Prostate gland (tissue), 2 donors: ENCODE measurements at regions not wholly inside any gene's neighbourhood (a gene's known extent, or its start where the extent isn't known, plus 50 kb on each side); places are given as distances from the start of the nearest gene placed in this dataset.

Experiments used
- POLR2A ChIP-seq: fragments of 450-650 bp; IDR thresholded peaks from one replicate; pipeline ENCODE4 v1.6.1; 2016; ENCODE audit warnings: antibody characterized with exemption, mild to moderate bottlenecking
- POLR2AphosphoS5 ChIP-seq: sonication (generic); formaldehyde crosslinking; IDR thresholded peaks from one replicate; pipeline ENCODE4 v1.6.1; 2017; ENCODE audit warnings: antibody characterized with exemption
- TF ChIP-seq, protein P1 (sequence below), 4 experiments: fragments of 200-600 bp in 2 of 4; fragments of 450-650 bp in 2 of 4; sonication (generic) in 2 of 4; IDR thresholded peaks; 1 replicate in 3 of 4; 2 replicates in 1 of 4; pipeline ENCODE4 v1.5.1; 2016 to 2019; ENCODE audit warnings: antibody characterized with exemption in 4 of 4, mild to moderate bottlenecking in 2 of 4, moderate library complexity in 2 of 4

DNA sequence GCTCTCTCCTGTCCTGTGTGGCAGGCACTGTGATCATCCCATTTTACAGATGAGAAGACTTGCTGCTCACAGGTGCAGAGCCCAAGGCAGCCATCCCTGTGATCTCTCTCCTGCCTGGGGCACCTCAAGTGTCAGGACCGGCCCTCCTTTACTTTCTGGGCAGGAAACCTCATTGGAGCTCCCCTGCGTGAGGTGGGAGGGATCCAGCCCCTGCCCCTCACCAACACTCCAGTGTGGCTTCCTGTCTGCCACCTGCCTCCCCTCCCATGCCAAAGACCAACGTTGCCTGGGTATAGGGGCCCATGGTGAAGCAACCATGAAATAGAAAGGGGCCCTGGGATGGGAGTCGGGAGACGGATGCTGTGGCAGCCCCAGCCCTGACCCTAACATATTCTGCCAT lies 91.2 kb upstream of the MYL10 start:
- TF ChIP-seq, protein P1, sequence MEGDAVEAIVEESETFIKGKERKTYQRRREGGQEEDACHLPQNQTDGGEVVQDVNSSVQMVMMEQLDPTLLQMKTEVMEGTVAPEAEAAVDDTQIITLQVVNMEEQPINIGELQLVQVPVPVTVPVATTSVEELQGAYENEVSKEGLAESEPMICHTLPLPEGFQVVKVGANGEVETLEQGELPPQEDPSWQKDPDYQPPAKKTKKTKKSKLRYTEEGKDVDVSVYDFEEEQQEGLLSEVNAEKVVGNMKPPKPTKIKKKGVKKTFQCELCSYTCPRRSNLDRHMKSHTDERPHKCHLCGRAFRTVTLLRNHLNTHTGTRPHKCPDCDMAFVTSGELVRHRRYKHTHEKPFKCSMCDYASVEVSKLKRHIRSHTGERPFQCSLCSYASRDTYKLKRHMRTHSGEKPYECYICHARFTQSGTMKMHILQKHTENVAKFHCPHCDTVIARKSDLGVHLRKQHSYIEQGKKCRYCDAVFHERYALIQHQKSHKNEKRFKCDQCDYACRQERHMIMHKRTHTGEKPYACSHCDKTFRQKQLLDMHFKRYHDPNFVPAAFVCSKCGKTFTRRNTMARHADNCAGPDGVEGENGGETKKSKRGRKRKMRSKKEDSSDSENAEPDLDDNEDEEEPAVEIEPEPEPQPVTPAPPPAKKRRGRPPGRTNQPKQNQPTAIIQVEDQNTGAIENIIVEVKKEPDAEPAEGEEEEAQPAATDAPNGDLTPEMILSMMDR (IDR thresholded peaks at IDR 0.05) = no peak
- no peak for TF ChIP-seq POLR2A
- TF ChIP-seq POLR2AphosphoS5 = no peak
